ENCODE measurements at regions not wholly inside any gene's neighbourhood (a gene's known extent, or its start where the extent isn't known, plus 50 kb on each side); places are given as distances from the start of the nearest gene placed in this dataset.

DNA sequence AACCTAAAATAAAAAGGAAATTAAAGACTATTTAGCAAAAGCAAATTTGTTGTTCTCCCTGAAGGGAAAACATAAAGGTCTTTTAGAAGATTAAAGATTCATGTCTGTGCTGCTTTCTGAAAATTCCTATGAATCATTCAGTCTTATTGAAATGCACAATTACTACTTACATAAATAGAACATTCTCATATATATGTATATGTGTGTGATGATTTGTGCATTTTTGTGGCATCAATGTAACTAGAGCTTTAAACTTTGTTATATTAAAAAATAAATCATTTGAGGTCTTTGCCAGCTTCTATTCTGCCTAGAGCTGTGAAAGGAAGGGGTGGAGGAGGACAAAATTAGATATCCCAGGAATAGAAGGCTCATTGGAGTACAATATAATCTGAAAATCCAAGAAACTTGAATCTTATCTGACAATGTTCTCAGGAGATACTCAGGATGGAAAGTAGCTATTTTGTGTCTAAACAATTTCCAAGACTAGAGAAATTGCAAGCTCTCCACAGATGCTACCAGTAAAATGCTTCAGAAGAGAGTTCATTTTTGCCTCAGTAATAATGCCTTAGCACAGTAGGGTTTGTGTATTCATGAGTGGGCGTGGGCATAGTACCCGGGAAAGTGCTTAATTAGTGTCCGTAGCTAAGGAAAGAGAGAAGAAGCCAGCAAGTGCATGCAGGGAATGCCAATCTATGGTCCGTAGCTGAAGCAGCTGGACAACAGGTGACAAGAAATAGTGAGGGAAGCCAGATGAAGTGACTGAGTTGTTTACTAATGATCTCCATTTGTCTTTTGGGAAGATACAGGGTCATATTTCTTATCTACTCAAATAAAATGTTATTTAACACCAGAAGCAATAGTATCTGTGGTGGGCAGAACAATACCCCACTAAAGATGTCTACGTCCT lies 395.5 kb upstream of the NBEA start:
- DNase-seq (ENCODE audit: low spot score), result no peak

DNA sequence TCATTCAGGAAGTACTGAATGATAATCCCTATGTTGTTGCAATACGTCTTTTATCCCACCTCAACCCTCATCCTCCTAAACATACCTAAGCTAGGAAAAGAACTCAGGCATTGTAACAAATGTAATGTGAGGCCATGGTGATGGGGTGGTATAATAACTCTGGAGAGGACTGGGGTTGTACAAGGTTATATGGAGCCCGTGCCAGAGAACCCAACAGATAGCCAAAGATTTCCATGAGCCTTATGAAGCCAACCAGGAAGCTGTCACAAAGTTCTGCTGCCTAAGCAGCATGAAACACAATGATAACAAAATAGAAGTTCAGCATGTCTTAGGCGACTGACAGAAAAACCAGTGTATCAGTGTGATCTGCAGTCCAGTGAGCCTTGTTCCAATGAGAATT lies 394.1 kb upstream of the NBEA start:
- no peak for DNase-seq (ENCODE audit: low spot score)

DNA sequence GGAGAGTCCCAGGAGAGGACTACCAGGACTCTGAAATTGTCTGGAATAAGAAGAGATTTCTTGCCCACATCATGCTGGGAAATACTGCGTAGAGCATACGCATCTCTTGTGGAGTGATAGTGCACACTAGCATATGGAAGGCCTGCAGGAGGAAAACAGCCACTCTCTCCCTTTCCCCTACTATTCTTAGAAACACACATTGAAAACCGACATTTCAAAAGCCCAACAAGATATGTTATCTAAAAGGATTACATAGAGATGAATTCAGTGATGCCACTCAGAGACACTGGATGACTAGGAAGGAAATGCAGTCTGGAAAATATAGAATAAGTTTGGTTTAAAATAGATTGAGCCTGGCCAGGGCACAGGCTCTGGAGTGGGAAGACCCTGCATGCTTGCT lies 388.7 kb upstream of the NBEA start:
- no peak for DNase-seq (ENCODE audit: low spot score)

DNA sequence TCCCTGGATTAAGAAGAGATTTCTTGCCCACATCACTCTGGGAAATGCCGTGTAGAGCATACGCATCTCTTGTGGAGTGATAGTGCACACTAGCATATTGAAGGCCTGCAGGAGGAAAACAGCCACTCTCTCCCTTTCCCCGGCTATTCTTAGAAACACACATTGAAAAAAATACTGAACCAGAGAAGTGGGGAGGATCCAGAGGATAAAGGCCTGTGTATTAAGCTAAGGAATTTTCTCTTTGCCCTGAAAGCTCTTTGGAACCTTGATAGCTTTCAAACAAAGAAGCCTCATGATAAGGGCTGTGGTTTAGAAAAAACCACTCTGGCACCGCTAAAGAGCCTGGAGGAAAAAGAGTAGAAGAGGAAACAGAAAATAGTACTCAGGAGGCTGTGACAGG lies 386.1 kb upstream of the NBEA start:
- DNase-seq (ENCODE audit: low spot score), result peak; percentile 6

DNA sequence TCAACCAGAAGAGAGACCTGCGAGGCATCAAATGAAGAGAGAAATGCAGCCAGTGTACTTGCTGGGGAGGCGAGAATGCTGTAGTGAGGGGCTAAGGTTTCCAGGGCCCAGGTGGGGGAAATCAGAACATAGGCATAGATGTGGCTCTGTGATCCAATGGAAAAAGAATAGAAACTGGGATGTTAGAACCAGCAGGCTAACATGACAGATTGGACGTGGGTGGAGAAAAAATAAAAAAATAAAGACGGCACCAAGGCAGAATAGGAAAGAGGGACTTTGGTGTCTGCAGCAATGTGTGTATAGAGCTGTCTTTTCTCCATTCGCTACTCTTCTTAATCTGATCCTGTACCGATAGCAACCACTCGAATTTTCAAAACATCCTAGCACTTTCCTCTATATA lies 381.0 kb upstream of the NBEA start:
- DNase-seq (ENCODE audit: low spot score), result no peak

- DNase-seq (ENCODE audit: low spot score), result no peak
Measured at GRCh38 chr13:34567597-34567996, 374.5 kb upstream of the NBEA start.

DNA sequence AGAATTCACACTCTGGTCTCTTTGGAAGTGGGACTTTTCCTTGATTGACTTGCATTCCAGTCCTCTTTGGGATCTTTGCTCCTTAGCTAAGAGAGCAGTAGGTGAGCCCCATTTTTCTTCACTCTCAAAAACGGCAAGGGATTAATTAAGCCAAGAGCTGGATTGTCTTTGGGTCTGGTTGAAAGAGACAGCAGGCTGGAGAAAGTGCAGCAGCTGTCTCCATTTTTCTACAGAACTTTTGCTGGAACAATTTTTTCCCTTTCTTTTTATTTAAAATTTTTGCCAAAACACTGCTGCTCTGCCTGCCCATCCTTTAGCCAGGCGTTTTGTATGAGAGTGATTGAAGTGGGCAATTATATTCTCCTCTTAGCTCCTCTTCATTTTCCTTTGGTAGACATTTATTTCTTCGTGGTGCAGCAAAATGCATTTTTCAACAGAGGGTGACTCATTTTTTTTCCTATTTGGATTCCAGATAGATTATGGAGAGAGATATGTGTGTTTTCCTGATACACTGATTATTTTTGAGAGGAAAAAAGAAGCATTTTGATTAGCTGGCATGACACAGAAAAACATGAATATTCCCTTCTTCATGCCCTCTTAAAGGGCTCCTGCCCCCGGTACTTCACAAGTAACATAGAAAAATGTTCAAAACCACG lies 371.2 kb upstream of the NBEA start:
- DNase-seq (ENCODE audit: low spot score), result no peak

- no peak for DNase-seq (ENCODE audit: low spot score)
Measured at GRCh38 chr13:34571716-34572115, 370.4 kb upstream of the NBEA start.

GRCh38 chr13:34577051-34577450 lies 365.0 kb upstream of the NBEA start:
- peak; percentile 76 for DNase-seq (ENCODE audit: low spot score)

DNA sequence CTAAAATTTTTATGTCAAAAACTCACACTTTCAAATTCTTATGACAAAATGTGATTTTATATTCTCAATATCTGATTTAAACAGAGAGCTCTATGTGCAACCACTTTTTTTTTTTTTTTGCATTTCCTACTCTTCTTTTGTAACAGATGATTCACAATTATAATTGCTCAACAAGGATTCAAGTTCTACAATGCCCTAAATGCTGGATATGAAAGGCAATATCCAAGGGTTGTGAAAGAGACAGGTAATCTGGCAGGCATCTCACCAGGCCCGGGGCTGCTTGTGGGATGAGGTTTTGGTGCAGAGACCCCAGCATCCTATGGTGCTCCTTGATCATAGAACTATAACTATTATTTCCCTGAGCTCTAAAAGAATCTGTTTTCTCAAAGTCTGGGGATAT lies 363.6 kb upstream of the NBEA start:
- no peak for DNase-seq (ENCODE audit: low spot score)

DNA sequence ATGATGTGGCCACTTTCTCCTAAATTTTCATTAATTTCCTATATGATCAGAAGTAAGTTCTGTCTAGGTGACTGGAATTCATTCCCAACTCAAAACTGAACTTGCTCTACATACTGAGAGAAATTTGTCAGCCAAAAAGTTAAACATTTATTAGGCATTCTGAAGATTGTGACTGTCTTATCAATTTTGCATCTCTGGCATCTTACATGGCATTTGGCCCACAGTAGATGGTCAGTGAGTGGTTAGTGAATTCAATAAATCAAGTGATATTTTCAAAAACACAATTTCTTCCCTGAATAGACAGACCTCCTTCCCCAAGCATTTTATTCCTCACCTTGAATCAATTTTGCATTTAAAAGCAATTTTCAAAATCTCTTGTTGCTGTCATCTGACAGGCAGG lies 363.2 kb upstream of the NBEA start:
- no peak for DNase-seq (ENCODE audit: low spot score)

DNA sequence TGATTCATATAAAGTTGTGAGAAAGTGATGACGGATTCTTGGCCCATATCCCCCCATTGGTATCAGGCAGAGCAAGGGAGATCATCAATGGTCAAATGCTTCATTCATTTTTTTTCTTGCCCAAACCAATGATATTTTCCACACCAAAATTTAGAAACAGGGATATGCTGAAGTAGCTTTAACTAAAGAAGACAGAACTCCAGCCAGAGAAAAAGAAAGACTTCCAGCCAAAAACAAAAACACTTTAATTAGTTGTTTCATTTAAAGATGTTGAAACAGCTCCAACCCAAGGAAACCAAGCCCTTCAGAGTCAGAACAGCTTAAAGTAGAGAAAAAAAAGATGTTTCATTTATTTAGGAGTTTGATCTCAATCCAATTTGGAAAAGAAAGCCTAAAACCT lies 358.9 kb upstream of the NBEA start:
- no peak for DNase-seq (ENCODE audit: low spot score)

DNA sequence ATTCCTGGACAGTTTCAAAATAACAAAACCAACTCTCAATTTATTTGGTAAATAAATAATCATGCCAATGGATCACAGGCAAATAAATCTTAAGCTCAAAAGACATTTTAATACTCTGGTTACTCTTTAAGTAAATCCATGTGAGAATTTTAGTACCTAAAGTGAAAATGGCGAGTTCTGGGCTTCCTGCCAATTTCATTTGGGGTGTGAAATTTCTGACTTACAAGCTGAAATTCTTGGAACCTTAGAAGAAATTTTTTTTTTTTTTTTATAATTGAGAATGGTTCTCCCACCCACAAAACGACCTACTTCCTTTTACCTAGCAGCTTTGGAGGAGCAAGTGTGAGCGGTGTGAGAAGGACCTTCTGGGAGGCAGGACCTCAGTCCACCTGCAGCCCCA lies 354.5 kb upstream of the NBEA start:
- DNase-seq (ENCODE audit: low spot score), result no peak

DNA sequence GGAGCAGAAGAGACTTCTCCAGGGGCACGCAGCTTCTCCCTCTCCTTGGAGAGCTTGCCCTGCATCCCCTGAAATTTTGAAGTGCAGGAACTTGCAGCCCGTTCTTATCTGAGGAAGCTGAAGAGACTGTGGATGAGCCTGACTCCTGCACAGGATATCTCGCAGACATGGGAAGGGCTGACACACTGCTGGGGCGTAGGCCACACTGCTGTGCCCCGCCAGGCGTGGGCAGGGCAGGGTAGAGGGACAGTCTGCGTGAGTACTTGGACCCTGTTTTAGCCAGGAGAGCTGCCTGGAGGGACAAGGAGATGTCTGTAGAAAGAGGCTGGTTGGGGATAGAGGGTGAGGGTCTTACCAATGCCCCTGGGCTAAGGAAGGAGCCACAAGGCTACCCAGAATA lies 353.7 kb upstream of the NBEA start:
- DNase-seq (ENCODE audit: low spot score), result no peak

DNA sequence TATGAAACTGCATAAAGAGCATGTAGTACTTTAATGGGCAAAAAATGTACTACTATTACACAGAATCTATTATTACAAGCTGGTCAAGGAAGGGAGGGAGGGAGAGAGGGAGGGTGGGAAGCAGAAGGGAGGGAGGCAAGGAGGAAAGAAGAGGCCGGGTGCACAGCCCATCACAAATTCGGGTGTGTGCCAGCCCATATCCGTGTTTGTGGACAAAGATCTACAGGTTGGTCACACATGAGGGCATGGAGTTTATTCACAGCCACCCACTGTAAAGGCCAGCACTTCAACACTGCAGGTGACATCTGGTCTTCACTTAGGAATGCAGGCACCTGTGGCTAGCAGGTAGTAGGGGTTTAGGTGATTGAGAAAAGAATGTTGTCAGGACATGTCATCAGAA lies 352.5 kb upstream of the NBEA start:
- DNase-seq (ENCODE audit: low spot score), result no peak

DNA sequence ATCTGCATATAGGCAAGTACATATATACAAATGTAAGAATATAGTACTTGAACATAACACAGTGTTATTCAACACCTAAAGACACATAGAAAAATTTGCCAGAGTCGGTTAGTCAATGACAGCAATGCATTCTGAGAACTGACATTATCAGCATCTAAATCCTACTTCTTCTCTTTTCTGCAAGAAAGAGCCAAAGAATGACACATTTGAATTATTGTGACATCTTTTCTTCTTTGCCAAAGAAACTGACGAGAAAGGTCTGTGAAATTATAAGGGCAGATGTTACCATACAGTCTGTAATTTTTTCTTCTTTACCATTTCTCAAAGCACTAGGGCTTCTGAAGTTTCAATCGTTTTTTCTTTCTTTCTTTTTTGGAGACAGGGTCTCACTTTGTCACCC lies 350.9 kb upstream of the NBEA start:
- no peak for DNase-seq (ENCODE audit: low spot score)

- no peak for DNase-seq (ENCODE audit: low spot score)
Measured at GRCh38 chr13:34591900-34592529, 350.1 kb upstream of the NBEA start.

- no peak for DNase-seq (ENCODE audit: low spot score)
Measured at GRCh38 chr13:34593658-34594057, 348.4 kb upstream of the NBEA start.

- DNase-seq (ENCODE audit: low spot score), result no peak
Measured at GRCh38 chr13:34594507-34594906, 347.6 kb upstream of the NBEA start.

DNA sequence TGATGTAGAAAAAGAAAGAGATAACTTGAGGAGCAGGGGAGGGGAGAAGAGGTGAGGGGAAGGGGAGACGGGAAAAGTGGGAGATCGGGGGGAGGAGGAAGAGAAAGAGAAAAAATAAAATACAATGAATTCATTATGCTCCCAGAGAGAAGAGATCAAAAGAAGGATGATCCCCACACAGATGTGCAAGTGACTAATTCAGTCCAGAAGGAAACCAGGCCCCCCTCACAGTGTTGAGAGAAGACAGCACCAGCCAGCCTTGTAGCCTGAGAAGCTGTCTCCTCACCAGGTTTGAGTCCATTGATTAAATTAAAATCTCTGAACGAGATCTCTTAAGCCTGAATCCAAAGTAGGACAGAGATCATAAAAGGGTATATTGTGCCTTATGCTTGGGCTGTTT lies 333.7 kb upstream of the NBEA start:
- DNase-seq (ENCODE audit: low spot score), result no peak

- no peak for DNase-seq (ENCODE audit: low spot score)
Measured at GRCh38 chr13:34611671-34612070, 330.4 kb upstream of the NBEA start.

DNA sequence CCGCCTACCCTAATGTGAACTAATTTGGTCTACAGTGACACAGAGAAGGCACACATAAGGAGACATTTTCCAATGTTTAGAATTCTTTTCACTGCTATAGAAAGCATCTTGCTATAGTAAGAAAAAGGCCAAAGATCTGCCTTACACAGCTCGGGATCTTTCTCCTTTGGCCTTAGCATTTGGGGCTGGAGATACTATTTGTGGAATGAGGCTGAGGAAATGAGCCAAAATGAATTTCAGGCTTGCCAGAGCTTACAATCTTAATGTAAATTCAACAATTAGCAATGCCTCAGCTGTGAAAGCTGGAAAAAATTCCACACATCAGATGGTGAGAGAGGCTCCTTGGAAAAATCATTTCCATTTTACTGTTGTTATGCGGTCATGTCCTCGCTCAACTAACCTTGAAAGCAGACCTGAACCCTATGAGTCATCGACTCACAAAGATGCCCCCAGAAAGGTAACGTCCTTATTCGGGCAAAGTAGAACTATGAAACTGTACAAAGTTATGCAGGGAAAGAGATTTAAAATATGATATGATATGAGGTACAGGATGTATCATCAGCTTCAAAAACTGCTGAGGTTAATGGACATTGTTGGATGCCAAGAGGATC lies 324.5 kb upstream of the NBEA start:
- DNase-seq (ENCODE audit: low spot score), result no peak

DNA sequence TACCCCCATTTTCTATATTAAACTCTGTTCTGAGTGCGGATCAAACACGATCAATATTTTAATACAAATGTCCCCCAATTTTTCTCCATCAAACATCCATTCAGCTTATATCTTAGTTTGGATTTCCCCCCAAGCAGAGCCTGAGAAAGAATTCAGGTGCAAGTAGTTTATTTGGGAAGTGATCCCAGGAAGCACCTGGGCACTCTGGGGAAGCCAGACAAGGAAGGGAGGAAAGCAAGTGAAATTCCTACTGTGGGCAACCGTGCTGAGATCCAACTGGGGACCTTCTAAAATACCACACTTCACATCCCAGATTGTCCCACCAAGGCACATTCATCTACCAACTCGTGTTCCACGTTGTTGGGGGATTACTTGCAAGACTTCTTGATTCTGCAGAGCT lies 323.4 kb upstream of the NBEA start:
- no peak for DNase-seq (ENCODE audit: low spot score)

Data from H4 (cell line).